Gastroesophageal sphincter (tissue), 4 donors: ENCODE measurements at regions not wholly inside any gene's neighbourhood (a gene's known extent, or its start where the extent isn't known, plus 50 kb on each side); places are given as distances from the start of the nearest gene placed in this dataset.
A peak's percentile ranks its signal among the peaks of the same experiment; 100 is the strongest.

Experiments
- ATAC-seq: fragments of 150-250 bp; one replicate; pipeline ENCODE4 v1.9.1; 2016; ENCODE audit warnings: mild to moderate bottlenecking, moderate library complexity
- H3K27ac ChIP-seq, 4 donors: fragments of 200-600 bp; sonication (generic) in 3 of 4; 1 replicate in 3 of 4; 2 replicates in 1 of 4; pipeline ENCODE4 v1.5.1; 2016 to 2019
- H3K27me3 ChIP-seq: fragments of 200-600 bp; sonication (generic); one replicate; pipeline ENCODE4 v1.5.1; 2019
- H3K36me3 ChIP-seq, 2 donors: fragments of 200-600 bp; sonication (generic); one replicate each; pipeline ENCODE4 v1.5.1; 2019; ENCODE audit warnings: control low read depth in 1 of 2
- H3K4me1 ChIP-seq, 3 donors: fragments of 200-600 bp; sonication (generic); 1 replicate in 2 of 3; 2 replicates in 1 of 3; pipeline ENCODE4 v1.5.1; 2016 to 2019; ENCODE audit warnings: control low read depth in 2 of 3
- H3K4me3 ChIP-seq, 2 donors: fragments of 200-600 bp; sonication (generic); one replicate each; pipeline ENCODE4 v1.5.1; 2019; ENCODE audit warnings: mild to moderate bottlenecking in 1 of 2, moderate library complexity in 1 of 2
- H3K9me3 ChIP-seq, 3 donors: fragments of 200-600 bp; sonication (generic); one replicate each; pipeline ENCODE4 v1.5.1; 2017 to 2019; ENCODE audit warnings: control low read depth in 2 of 3
- EP300 ChIP-seq: sonication (generic); formaldehyde crosslinking; IDR thresholded peaks from one replicate; pipeline ENCODE4 v1.6.1; 2017; ENCODE audit warnings: antibody characterized with exemption, mild to moderate bottlenecking
- POLR2A ChIP-seq, 2 donors: fragments of 450-650 bp; IDR thresholded peaks; one replicate each; pipeline ENCODE4 v1.6.1; 2017; ENCODE audit warnings: antibody characterized with exemption in 2 of 2, mild to moderate bottlenecking in 2 of 2, moderate library complexity in 1 of 2
- POLR2AphosphoS5 ChIP-seq: sonication (generic); formaldehyde crosslinking; IDR thresholded peaks from one replicate; pipeline ENCODE4 v1.6.1; 2017; ENCODE audit warnings: antibody characterized with exemption
- WGBS, 2 donors: methylation state at CpG; one replicate each; pipeline ENCODE4 v1.1.5; 2018; ENCODE audit warnings: low coverage in 1 of 2; 5-methylcytosine and 5-hydroxymethylcytosine counted together
- TF ChIP-seq, protein P1 (sequence below), 4 experiments: fragments of 200-600 bp in 2 of 4; fragments of 450-650 bp in 2 of 4; sonication (generic) in 1 of 4; IDR thresholded peaks; one replicate each; pipeline ENCODE4 v1.5.1; 2017 to 2019; ENCODE audit warnings: antibody characterized with exemption in 4 of 4, mild to moderate bottlenecking in 2 of 4, moderate library complexity in 2 of 4

DNA sequence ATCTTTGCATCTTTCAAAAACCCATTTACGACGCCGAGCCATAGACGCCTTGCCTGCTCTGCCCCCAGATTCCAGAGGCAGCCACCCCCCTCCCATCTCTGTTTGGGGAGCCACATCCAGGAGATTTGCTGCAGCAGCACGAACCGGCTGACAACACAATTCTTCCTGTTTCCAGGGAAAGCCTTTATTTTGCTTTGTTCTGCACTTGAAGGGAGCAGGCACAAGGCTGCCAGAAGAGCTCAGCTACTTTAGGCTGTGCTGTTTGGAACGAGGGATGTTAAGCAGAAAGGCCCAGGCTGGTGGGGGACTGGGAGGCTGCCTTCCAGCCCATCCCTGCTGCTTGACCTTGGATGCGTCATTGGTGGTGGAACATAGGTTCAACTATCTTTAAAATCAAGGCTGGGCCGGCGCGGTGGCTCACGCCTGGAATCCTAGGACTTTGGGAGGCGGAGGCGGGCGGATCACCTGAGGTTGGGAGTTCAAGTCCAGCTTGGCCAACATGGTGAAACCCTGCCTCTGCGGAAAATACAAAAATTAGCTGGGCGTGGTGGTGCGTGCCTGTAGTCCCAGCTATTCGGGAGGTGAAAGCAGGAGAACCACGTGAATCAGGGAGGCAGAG, 243.9 kb downstream of the MIAT start:
- TF ChIP-seq, protein P1, sequence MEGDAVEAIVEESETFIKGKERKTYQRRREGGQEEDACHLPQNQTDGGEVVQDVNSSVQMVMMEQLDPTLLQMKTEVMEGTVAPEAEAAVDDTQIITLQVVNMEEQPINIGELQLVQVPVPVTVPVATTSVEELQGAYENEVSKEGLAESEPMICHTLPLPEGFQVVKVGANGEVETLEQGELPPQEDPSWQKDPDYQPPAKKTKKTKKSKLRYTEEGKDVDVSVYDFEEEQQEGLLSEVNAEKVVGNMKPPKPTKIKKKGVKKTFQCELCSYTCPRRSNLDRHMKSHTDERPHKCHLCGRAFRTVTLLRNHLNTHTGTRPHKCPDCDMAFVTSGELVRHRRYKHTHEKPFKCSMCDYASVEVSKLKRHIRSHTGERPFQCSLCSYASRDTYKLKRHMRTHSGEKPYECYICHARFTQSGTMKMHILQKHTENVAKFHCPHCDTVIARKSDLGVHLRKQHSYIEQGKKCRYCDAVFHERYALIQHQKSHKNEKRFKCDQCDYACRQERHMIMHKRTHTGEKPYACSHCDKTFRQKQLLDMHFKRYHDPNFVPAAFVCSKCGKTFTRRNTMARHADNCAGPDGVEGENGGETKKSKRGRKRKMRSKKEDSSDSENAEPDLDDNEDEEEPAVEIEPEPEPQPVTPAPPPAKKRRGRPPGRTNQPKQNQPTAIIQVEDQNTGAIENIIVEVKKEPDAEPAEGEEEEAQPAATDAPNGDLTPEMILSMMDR (IDR thresholded peaks at IDR 0.05): no peak
- no peak for TF ChIP-seq EP300
- TF ChIP-seq POLR2A (IDR thresholded peaks at IDR 0.05): no peak
- no peak for TF ChIP-seq POLR2AphosphoS5
- no peak overlapping the region for H3K4me3 ChIP-seq
- H3K9me3 ChIP-seq: no peaks in the 10 kb centered on the region
- peaks cover 5% of the 10 kb centered on the region for H3K27me3 ChIP-seq
- no peaks in the 10 kb centered on the region for H3K36me3 ChIP-seq
- no peak for ATAC-seq
- peaks cover 0 to 17% (median 0%) of the 10 kb centered on the region in 3 donors for H3K4me1 ChIP-seq
- WGBS, 2 donors: 85% methylated on average over 13 of the region's 20 CpGs; no CpG with 5 or more reads in 1 of the 2 donors
- no peak overlapping the region for H3K27ac ChIP-seq

DNA sequence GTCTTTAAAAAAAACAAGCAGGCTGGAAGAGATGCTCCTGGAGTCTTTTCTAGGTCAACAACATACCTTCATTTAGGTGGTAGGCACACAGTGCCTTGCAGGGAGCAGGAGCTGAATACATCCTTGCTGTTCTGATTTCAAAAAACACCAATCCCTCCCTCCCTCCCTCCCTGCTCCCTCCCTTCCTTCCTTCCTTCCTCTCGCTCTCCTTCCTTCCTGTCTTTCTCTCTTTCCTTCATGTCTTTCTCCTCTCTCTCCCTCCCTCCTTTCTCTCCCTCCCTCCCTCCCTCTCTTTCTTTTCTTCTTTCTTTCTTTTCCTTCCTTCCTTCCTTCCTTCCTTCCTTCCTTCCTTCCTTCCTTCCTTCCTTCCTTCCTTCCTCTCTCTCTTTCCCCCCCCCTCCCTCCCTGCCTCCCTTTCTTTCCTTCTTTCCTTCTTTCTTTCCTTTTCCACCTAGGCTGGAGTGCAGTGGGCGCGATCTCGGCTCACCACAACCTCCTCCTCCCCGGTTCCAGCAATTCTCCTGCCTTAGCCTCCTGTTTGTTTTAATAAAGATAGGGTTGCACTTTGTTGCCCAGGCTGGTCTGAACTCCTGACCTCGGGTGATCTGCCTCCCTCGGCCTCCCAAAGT, 245.1 kb downstream of the MIAT start:
- Histone ChIP-seq H3K9me3 (no peaks in the 10 kb centered on the region), H3K4me1 (peaks cover 0 to 17% (median 0%) of the 10 kb centered on the region in 3 donors), H3K27ac (no peak overlapping the region), H3K4me3 (peak overlapping the region in 1 of 2 donors; percentile 31), H3K36me3 (no peaks in the 10 kb centered on the region), H3K27me3 (peaks cover 5% of the 10 kb centered on the region)
- no peak for ATAC-seq
- TF ChIP-seq POLR2AphosphoS5 (no peak), POLR2A (IDR thresholded peaks at IDR 0.05) (no peak), EP300 (no peak)
- TF ChIP-seq, protein P1 (IDR thresholded peaks at IDR 0.05): no peak
- WGBS, 2 donors: 52 to 80% methylated on average over 1 to 7 of the region's 7 CpGs

DNA sequence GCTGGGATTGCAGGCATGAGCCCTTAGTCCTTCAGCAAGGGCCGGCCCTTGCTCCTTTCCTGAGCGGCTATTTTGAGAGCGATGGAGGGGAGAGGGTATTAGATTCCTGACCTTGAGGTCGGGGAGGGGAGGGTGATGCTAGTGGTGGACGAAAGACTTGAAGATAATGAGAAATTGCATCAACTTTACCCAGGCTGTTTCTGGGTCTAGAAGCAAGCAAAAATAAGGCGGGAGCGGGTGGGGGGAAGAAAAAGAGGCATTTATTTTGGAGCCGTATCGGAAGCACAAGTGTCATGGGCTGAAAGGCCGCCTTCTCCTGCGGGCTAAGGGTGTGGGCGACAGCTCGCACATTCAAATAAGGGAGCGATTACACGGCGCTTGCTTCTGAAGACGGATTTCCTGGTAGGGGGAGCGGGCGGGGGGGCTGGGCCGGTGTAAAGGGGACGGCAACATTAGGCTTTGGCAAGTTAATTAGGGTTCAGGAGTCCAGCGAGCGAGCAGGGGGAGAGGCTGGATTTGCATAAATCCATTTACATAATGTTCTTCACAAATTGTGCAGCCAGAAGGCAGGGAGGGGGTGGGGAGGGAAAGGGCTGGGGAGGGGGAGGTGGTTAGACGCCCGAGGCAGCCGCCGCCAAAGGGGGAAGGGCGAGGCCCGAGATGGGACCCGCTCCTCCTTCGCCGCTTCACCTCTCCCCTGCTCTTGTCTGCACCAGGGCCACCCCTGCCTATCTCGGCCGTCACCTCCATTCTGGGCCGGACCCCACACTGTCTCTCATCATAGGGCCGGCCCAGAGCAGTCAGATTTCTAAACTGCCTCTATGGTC, 245.9 kb downstream of the MIAT start:
- no peak for ATAC-seq
- Histone ChIP-seq H3K27me3 (peaks cover 5% of the 10 kb centered on the region), H3K27ac (no peak overlapping the region), H3K9me3 (no peaks in the 10 kb centered on the region), H3K4me3 (peak overlapping the region in 1 of 2 donors; percentile 31), H3K36me3 (no peaks in the 10 kb centered on the region), H3K4me1 (peaks cover 0 to 17% (median 0%) of the 10 kb centered on the region in 3 donors)
- 7 to 22% methylated on average over 4 to 29 of the region's 36 CpGs for WGBS, 2 donors
- TF ChIP-seq EP300 (no peak), POLR2AphosphoS5 (no peak), POLR2A (IDR thresholded peaks at IDR 0.05) (no peak)
- TF ChIP-seq, protein P1 (IDR thresholded peaks at IDR 0.05): no peak

DNA sequence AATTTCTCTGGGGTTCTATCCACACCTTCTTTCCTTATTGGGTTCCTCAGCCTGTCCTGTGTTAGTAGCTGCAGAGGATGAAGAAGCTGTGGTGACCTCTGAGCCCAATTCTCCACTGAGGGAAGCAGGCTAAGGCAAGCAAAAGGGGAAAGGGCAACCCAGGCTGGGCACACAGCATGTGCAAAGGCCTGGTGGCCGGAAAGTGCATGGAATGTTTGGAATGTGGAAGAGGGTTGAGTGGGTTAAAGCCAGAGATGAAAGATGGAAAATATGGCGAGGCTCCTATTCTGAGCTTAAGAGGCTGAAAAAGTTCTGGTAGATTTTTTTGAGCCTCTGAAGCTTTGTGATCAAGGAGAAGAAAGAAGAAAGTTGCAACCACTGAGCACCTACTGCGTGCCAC, 247.1 kb downstream of the MIAT start:
- peaks cover 0 to 17% (median 0%) of the 10 kb centered on the region in 3 donors for H3K4me1 ChIP-seq
- no peak for ATAC-seq
- WGBS, 2 donors: 64 to 100% methylated on average over 2 to 3 of the region's 3 CpGs
- no peak overlapping the region for H3K27ac ChIP-seq
- H3K4me3 ChIP-seq: no peak overlapping the region
- H3K27me3 ChIP-seq: peaks cover 5% of the 10 kb centered on the region
- no peaks in the 10 kb centered on the region for H3K36me3 ChIP-seq
- H3K9me3 ChIP-seq: no peaks in the 10 kb centered on the region
- TF ChIP-seq, protein P1 (IDR thresholded peaks at IDR 0.05): no peak
- TF ChIP-seq POLR2A (IDR thresholded peaks at IDR 0.05) (no peak), POLR2AphosphoS5 (no peak), EP300 (no peak)
